ENCODE measurements at regions not wholly inside any gene's neighbourhood (a gene's known extent, or its start where the extent isn't known, plus 50 kb on each side); places are given as distances from the start of the nearest gene placed in this dataset.

- TF ChIP-seq PHF8 (conservative IDR thresholded peaks at IDR 0.05; ENCODE audit: low read depth, low read length) (no peak), POLR2A (IDR thresholded peaks at IDR 0.05; ENCODE audit: control extremely low read depth in 1 of 2, low read depth in 2 of 2, low read length in 2 of 2) (no peak), RFX5 (IDR thresholded peaks at IDR 0.05; ENCODE audit: borderline replicate concordance, low read depth, low read length) (no peak)
- TF ChIP-seq, protein P1, sequence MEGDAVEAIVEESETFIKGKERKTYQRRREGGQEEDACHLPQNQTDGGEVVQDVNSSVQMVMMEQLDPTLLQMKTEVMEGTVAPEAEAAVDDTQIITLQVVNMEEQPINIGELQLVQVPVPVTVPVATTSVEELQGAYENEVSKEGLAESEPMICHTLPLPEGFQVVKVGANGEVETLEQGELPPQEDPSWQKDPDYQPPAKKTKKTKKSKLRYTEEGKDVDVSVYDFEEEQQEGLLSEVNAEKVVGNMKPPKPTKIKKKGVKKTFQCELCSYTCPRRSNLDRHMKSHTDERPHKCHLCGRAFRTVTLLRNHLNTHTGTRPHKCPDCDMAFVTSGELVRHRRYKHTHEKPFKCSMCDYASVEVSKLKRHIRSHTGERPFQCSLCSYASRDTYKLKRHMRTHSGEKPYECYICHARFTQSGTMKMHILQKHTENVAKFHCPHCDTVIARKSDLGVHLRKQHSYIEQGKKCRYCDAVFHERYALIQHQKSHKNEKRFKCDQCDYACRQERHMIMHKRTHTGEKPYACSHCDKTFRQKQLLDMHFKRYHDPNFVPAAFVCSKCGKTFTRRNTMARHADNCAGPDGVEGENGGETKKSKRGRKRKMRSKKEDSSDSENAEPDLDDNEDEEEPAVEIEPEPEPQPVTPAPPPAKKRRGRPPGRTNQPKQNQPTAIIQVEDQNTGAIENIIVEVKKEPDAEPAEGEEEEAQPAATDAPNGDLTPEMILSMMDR (IDR thresholded peaks at IDR 0.05; ENCODE audit: control extremely low read depth in 1 of 3, insufficient read depth in 1 of 3, low read depth in 1 of 3, low read length in 3 of 3), result no peak
Measured at GRCh38 chr10:123298583-123298982, 144.4 kb downstream of the BUB3 start.

All from H1 (cell line).